AG08396 (cell line): ENCODE measurements at regions not wholly inside any gene's neighbourhood (a gene's known extent, or its start where the extent isn't known, plus 50 kb on each side); places are given as distances from the start of the nearest gene placed in this dataset.
A peak's percentile ranks its signal among the peaks of the same experiment; 100 is the strongest.
"Not testable (repeated sequence)": the region's sequence is repeated elsewhere in the genome, so short reads cannot be mapped to it uniquely, and the experiment has no call there.

Experiments used
- DNase-seq: peaks from one replicate; pipeline ENCODE4 v3.0.0; 2012; ENCODE audit warnings: low spot score, mixed read lengths

DNA sequence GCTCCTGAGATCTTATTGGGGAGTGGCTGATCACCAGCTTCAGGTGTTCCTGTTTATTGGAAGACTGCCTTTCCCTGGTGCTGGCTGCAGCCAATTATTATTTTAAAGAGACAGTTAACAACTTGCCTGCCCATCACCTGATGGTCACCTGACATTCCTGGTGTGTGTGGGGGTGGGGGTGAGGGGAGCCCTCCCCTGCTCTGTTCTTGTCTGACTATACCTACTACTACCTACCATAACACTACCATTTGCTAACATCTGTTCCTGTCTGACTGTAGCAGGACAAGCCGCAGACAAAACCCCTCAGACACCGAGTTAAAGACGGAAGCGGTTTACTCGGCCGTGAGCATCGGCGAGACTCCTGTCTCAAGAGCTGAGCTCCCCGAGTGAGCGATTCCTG, 54.9 kb upstream of the NBPF3 start:
- no peak for DNase-seq

GRCh38 chr1:21384620-21385019, 55.3 kb upstream of the NBPF3 start:
- DNase-seq, result no peak

GRCh38 chr1:21383785-21384401, 56.0 kb upstream of the NBPF3 start:
- no peak for DNase-seq

DNA sequence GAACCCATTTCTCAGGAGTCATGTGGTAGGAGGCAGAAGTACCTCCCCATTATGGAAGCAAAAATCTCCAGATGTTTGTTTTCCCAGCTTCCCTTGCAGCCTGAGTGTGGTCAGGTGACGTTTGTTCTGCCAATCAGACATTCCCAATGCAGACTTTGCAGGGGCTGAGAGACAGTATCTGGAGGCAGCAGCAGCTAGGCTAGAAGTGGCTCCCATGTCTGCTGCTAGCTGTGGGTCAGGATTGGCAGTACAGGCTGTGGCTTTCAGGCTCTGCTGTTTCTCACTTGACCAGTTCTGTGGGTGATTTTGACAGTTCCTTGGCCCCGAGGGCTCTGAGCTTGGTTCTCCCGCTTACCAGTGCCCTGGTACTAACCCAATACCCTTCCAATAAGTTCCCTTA, 58.6 kb upstream of the NBPF3 start:
- DNase-seq, result no peak

DNA sequence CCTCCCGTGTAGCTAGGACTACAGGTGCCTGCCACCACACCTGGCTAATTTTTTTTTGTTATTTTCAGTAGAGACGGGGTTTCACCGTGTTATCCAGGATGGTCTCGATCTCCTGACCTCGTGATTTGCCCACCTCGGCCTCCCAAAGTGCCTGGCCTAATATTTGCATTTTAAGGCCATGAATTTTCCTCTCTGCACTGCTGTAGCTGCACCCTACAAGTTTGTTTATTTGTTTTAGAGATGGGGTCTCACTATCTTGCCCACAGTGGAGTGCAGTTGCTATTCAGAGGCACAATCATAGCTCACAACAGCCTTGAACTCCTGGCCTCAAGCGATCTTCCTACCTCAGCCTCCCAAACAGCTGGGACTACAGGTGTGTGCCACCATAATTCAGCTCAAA, 59.8 kb upstream of the NBPF3 start:
- not testable (repeated sequence) for DNase-seq

GRCh38 chr1:21379571-21379970, 60.4 kb upstream of the NBPF3 start:
- no peak for DNase-seq

- no peak for DNase-seq
Measured at GRCh38 chr1:21378705-21379494, 61.0 kb upstream of the NBPF3 start.

DNA sequence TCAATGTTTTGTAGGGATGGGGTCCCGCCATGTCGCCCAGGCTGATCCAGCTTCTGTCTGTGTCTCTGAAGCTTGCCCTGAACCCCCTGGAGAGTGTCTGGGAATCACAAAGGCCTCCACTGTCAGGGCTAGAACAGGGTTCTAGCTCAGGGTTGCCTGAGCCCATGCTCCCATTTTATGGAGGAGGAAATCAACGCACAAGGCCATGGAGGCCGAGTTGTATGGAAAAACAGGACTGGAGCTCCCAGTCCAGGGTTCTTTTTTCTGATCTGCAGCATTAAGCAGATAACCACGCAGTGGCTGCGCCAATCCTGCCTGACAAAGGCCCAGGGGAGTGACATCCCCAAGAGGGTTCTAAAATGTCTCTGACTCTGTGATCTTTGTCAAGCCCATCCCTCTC, 67.6 kb upstream of the NBPF3 start:
- no peak for DNase-seq

- DNase-seq, result no peak
Measured at GRCh38 chr1:21369905-21370304, 70.0 kb upstream of the NBPF3 start.

DNA sequence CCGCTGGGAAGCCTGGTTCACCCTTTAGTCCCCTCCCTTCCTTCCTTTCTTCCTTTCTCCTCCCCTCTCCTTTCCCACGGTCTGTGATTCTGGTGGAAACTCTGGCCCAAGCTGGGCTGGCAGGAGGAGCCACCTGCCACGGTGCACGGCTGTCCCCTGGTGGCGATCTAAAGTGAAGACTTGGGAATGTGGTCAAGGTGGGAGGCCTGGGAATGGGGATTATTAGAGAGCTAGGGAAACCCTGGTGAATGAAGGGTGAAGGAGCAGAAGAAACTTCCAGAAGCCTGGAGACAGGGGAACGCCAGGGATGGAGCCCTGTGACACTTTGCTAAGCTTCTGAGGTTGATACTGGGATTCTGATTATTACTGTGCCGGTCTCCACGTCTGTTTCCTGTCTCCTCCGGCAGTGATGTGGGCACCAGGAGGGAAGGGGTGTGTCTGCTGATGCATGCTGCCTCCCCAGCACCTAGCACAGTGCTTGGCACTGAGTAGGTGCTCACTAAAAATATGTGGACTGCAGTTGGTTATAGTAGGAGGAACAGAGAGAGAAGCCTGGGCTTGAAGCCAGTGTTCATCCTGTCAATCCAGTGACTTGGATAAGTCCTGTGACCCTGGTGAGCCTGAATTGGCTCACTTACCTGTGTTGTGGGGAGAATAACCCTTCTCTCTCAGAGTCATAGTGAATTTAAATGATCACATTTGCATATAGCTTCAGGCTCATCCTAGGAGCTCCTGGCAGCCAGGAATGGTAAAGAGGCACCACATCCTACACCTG, 71.2 kb upstream of the NBPF3 start:
- peak; percentile 83 for DNase-seq

DNA sequence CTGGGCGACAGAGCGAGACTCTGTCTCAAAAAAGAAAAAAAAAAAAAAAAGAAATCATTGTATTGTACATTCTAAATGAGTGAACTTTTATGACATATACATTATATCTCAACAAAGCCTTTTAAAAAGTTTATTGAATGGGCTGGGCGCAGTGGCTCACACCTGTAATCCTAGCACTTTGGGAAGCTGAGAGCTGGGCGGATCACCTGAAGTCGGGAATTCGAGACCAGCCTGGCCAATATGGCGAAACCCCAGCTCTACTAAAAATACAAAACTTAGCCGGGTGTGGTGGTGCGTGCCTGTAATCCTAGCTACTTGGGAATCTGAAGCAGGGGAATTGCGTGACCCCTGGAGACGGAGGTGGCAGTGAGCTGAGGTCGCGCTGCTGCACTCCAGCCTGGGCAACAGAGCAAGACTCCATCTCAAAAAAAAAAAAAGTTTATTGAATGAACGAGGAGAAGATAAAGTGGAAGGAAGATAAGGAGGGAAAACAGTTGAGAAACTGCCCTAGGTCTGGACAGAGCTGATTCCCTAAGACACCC, 71.9 kb upstream of the NBPF3 start:
- not testable (repeated sequence) for DNase-seq

GRCh38 chr1:21366288-21366687, 73.6 kb upstream of the NBPF3 start:
- DNase-seq, result no peak

GRCh38 chr1:21365036-21365435, 74.8 kb upstream of the ECE1 start:
- DNase-seq, result no peak

GRCh38 chr1:21362096-21362495, 71.8 kb upstream of the ECE1 start:
- DNase-seq, result no peak

DNA sequence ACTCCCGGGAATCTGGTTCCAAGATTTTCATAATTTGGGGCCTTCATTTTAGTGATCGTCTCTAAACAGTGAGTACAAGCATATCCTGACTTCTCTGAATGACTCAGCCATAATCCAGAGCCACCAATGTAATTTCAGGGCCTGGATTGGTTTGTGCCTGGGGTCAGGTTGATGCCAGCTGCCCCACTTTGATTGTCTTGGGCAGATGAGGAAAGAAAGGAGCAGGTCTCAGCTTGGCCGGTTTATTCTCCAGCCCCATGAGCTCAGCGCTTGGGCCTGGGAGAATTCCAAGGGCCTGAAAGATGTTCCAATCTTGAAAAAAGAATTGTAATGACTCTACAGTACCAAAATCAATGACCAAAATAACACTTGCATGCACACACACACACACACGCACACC, 71.2 kb upstream of the ECE1 start:
- no peak for DNase-seq

GRCh38 chr1:21357161-21357560, 66.9 kb upstream of the ECE1 start:
- DNase-seq, result no peak

DNA sequence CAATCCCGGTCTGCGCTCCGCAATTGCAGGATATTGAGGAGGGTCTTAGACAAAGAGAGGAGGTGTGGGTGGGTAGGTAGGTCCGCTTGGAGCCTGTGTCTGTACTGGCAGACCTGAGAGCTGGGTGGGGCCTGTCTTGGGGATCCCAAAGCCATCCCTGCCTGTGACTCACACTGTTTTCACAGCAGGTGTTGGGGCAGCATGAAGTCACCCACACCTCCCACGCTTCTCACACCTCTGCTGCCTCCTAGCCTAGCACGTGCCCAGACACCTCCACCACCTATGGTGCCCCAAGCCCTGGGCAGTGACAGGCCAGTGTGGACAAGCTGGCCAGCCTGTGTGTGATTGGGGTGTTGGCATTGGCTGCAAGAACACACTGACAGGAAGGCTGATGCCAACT, 65.7 kb upstream of the ECE1 start:
- no peak for DNase-seq

DNA sequence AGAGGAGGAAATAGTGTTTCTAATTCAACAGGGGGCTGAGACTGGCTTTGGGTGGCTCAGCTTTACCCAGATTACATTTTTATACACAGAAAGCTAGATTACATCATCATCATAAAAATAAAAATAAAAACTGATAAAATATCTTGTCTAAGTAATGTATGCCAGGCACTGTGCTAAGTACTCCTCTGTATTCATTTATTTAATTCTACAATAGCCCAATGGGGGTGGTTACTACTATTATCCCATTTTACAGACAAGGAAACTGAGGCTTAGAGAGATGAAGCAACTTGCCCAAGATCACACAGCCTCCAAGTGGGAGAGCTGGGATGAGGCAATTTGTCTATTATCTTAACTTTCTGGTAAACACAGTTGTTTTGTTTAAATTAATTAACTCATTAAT, 62.3 kb upstream of the ECE1 start:
- DNase-seq, result no peak

- no peak for DNase-seq
Measured at GRCh38 chr1:21351901-21352300, 61.6 kb upstream of the ECE1 start.

DNA sequence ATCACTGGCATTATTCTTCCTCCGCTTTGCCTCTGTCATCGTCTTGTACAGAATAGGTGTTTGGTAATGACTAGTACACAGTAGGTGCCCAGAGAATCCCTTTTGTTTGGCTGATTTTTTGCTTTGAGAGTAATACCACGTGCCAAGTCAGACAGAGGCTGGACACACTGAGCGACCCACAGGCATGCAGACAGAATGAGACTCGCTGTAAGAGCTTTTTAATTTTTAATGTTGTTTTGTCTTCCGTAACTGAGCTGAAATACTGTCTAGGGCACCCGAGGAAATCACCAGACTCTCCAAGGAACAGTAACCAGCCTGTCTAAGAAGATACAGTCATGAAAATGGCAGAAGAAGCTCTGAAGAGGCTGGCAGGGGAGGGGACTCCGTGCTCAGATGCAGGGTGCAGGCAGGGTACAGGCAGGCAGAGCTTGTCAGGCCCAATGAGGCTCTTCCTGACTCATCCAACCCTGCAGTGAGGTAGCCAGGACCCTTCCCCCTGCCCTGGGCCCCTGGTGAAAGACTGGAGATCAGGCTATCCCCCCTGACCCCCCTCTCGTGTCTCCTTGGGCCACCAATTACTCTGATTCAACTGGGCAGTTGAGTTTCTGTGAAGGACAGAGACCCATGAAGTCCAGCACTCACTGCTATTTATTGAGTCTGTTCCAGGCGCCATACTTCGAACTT, 60.1 kb upstream of the ECE1 start:
- DNase-seq, result no peak

DNA sequence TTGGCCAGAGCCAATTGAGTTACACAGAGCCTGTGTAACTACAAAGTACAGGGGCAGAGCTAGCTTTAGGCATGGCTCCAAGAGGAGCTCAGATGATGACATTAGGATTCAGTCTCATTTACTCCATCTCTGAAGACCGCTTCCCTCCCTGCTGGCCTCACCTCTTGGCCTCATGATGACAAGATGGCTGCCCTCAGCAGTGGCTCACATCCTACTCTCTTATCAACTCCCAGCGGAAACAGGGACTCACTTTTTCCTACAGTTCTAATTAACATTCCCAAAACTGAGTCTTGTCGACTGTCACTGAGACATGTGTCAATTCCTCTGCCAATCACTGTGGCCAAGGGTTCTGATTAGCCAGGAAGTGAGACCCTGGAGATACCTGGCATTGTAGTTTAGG, 59.4 kb upstream of the ECE1 start:
- no peak for DNase-seq

DNA sequence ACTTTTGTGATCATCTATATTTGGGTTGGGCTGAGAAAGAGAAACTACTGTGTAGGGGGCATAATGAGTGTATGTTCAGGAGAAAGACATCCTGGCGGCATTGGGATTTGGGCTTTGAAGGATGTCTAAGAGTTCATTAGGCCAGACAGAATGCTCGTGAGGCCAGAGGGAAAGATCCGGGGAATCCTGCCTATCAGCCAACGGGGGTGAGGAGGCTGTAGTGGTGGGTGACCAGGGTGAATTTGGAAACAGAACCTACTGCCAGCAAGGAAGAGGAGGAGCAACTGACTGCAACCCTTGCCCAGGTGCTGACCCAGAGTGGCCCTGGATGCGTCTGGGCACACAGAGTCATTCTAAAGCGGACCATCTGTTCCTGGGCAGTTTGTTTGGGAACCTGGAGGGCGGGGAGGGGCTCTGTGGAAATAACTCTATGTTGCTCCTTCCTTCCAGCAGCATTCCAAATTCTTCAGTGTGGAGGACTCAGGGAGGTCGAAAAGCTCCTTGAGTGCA, 56.9 kb upstream of the ECE1 start:
- no peak for DNase-seq
